GM12891 (cell line): ENCODE measurements at regions not wholly inside any gene's neighbourhood (a gene's known extent, or its start where the extent isn't known, plus 50 kb on each side); places are given as distances from the start of the nearest gene placed in this dataset.
"Not testable (repeated sequence)": the region's sequence is repeated elsewhere in the genome, so short reads cannot be mapped to it uniquely, and the experiment has no call there.

Experiments
- DNase-seq: peaks from one replicate; pipeline ENCODE4 v3.0.0; 2011; ENCODE audit warnings: low spot score; ENCODE audit not compliant: insufficient read length
- FAIRE-seq: peaks from 2 replicates; lab custom pipeline; 2011; peaks lifted over from hg19 to GRCh38; lab: Jason Lieb, UNC
- PAX5 ChIP-seq: IDR thresholded peaks from 2 replicates; pipeline ENCODE4 v1.6.1; 2011; ENCODE audit warnings: low read length, moderate library complexity, mild to moderate bottlenecking; ENCODE audit not compliant: insufficient read depth, severe bottlenecking
- POLR2A ChIP-seq: IDR thresholded peaks from 2 replicates; pipeline ENCODE4 v1.6.1; 2011; ENCODE audit warnings: low read depth, low read length, control low read depth
- POLR2AphosphoS5 ChIP-seq: IDR thresholded peaks from 2 replicates; pipeline ENCODE4 v1.6.1; 2011; ENCODE audit warnings: low read depth, low read length, control low read depth
- POU2F2 ChIP-seq: IDR thresholded peaks from 2 replicates; pipeline ENCODE4 v1.6.1; 2011; ENCODE audit warnings: low read depth, mild to moderate bottlenecking, control low read depth, low read length, moderate library complexity
- SPI1 ChIP-seq: IDR thresholded peaks from 2 replicates; pipeline ENCODE4 v1.6.1; 2011; ENCODE audit warnings: low read depth, low read length, control low read depth
- TAF1 ChIP-seq: IDR thresholded peaks from 2 replicates; pipeline ENCODE4 v1.6.1; 2011; ENCODE audit warnings: low read depth, low read length, control low read depth

DNA sequence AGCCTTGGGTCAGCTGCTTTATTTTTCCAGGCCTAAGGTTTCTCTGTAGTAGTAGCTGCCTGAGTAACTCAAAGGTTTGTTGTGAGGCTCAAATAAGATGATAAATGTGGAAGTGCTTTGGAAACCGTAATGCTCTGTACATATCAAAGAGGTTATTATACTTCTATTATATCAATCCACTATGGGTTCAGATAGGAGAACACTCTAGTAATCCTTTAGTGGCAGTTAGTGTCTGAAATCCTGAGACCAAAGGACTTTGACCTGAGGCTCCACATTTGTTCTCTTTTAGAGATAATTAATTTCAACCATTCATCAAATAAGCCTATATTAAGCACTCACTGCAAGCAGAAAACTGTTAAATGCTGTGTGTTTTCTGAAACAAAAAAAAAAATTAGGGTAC is 128.6 kb upstream of the BCL6 start:
- no peak for FAIRE-seq
- TF ChIP-seq PAX5 (no peak), POU2F2 (no peak), SPI1 (no peak), TAF1 (no peak), POLR2AphosphoS5 (no peak), POLR2A (no peak)
- DNase-seq: no peak

DNA sequence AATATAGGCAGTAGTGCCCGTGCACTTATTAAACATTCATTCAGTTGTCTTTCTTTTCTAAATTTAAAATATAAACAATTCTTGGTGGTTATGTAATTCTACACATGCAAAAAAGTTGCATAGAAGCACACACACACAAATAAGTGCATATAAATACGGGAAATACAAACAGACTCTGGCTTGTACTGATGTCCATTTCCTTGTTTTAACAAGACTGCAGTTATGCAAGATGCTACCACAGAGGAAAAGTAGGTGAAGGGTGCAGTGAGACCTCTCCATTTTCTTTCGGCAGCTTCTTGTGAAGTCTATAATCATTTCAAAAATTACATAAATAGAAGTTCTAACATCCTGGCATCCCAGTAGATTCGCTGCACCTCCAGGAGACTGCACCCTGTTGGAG is 130.6 kb upstream of the BCL6 start:
- no peak for TF ChIP-seq POLR2AphosphoS5
- no peak for TF ChIP-seq POU2F2
- no peak for TF ChIP-seq SPI1
- TF ChIP-seq TAF1: no peak
- TF ChIP-seq POLR2A: no peak
- no peak for TF ChIP-seq PAX5
- FAIRE-seq (no peak), DNase-seq (no peak)

GRCh38 chr3:187878772-187879518 is 133.7 kb upstream of the BCL6 start:
- no peak for FAIRE-seq
- no peak for DNase-seq
- TF ChIP-seq SPI1 (no peak), TAF1 (no peak), POU2F2 (no peak), POLR2A (no peak), POLR2AphosphoS5 (no peak), PAX5 (no peak)

DNA sequence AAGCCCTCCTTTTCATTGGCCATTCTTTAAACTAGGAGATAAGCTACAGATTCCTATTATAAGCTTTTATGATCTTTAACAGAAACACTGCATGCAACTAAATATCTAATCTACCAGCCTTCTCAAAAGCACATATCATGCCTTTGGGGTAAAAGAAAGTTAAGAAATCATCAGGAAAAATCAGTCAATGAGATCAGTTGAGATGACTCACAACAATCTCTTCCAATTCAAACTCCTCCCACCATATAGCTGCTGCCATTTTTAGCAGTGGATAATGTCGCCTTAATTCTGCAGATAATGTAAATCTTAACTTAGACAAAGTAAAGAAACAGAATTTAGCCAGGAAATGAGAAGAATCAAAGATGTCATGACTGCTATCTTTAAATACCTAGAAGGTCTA is 135.2 kb upstream of the BCL6 start:
- FAIRE-seq (no peak), DNase-seq (no peak)
- TF ChIP-seq SPI1 (no peak), POLR2A (no peak), TAF1 (no peak), POLR2AphosphoS5 (no peak), PAX5 (no peak), POU2F2 (no peak)

GRCh38 chr3:187880851-187881250 is 135.6 kb upstream of the BCL6 start:
- TF ChIP-seq POLR2A (no peak), SPI1 (no peak), POLR2AphosphoS5 (no peak), PAX5 (no peak), TAF1 (no peak), POU2F2 (no peak)
- no peak for FAIRE-seq

DNA sequence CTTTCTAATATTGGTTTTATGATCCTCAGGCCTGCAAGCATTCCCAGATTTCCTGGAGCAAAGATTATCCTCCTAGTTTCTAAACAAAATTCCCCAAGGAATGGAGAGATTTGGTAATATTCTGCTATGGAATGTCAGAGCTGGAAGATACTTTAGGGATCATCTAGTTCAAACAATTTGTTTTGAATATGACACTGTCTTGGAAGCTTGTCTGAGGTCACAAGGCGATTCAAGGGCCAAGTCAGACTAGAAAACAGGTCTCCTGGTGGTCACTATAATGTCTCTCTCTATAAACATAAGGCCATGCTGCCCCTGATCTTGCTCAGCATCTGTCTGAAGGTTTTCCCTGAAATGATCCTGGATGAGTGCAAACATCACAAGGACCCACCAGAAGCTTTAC is 143.4 kb upstream of the BCL6 start:
- FAIRE-seq: no peak

More at GRCh38 chr3:187880851-187881250, 135.6 kb upstream of the BCL6 start:
- DNase-seq: no peak

DNA sequence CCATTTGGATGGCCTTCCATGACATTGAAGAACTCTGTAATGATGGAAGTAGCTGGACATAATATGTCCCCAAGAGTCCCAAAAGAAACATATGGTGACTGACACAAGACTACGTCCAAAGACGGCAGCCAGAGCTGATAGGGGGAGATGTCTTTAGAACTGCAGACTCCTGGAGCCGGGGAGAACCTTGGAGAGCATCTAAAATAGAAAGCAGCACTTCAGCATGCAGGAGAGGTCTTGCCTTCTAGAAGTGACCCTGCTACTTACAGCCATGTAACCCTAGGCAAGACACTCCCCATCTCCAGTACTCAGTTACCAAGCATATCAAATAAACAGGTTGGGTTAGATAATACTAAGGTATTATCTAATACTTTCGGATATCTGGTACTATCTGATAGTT is 143.8 kb upstream of the BCL6 start:
- FAIRE-seq (no peak), DNase-seq (no peak)
- TF ChIP-seq POLR2A (no peak), TAF1 (no peak), POU2F2 (no peak), POLR2AphosphoS5 (no peak)

More for the DNA sequence above, 143.4 kb upstream of the BCL6 start:
- DNase-seq: no peak
- TF ChIP-seq PAX5 (no peak), POU2F2 (no peak), POLR2A (no peak), POLR2AphosphoS5 (no peak), TAF1 (no peak), SPI1 (no peak)

GRCh38 chr3:187889601-187890404 is 144.5 kb upstream of the BCL6 start:
- FAIRE-seq (no peak), DNase-seq (no peak)
- TF ChIP-seq POLR2AphosphoS5 (no peak), POLR2A (no peak), PAX5 (no peak), SPI1 (no peak), TAF1 (no peak), POU2F2 (no peak)

DNA sequence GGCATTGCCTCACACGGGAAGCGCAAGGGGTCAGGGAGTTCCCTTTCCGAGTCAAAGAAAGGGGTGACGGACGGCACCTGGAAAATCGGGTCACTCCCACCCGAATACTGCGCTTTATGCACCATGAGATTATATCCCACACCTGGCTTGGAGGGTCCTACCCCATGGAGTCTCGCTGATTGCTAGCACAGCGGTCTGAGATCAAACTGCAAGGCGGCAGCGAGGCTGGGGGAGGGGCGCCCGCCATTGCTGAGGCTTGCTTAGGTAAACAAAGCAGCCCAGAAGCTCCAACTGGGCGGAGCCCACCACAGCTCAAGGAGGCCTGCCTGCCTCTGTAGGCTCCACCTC is 145.1 kb upstream of the BCL6 start:
- DNase-seq, FAIRE-seq: not testable (repeated sequence)

- DNase-seq: no peak
- FAIRE-seq: no peak
- TF ChIP-seq POU2F2 (no peak), SPI1 (no peak), PAX5 (no peak), TAF1 (no peak), POLR2A (no peak)
Measured at GRCh38 chr3:187896646-187897045, 151.4 kb upstream of the BCL6 start.

- no peak for DNase-seq
- no peak for FAIRE-seq
- TF ChIP-seq SPI1 (no peak), PAX5 (no peak), POLR2A (no peak), POLR2AphosphoS5 (no peak), TAF1 (no peak), POU2F2 (no peak)
Measured at GRCh38 chr3:187899246-187899645, 154.0 kb upstream of the BCL6 start.
